Mammary epithelial cell (primary cell): ENCODE measurements at regions not wholly inside any gene's neighbourhood (a gene's known extent, or its start where the extent isn't known, plus 50 kb on each side); places are given as distances from the start of the nearest gene placed in this dataset.

Experiments used
- EZH2 ChIP-seq: IDR thresholded peaks from 2 replicates; pipeline ENCODE4 v1.6.1; 2012; ENCODE audit warnings: low read length, inconsistent platforms, borderline replicate concordance
- TF ChIP-seq, protein P1 (sequence below), 2 donors: IDR thresholded peaks in 1 of 2; conservative IDR thresholded peaks in 1 of 2; 2 replicates each; pipeline ENCODE4 v1.5.1; 2011 to 2012; ENCODE audit warnings: inconsistent platforms in 2 of 2, low read length in 2 of 2, mild to moderate bottlenecking in 2 of 2, control low read depth in 1 of 2, low read depth in 1 of 2; ENCODE audit not compliant: insufficient read depth in 1 of 2; ENCODE audit errors: extremely low read depth in 1 of 2

- TF ChIP-seq, protein P1, sequence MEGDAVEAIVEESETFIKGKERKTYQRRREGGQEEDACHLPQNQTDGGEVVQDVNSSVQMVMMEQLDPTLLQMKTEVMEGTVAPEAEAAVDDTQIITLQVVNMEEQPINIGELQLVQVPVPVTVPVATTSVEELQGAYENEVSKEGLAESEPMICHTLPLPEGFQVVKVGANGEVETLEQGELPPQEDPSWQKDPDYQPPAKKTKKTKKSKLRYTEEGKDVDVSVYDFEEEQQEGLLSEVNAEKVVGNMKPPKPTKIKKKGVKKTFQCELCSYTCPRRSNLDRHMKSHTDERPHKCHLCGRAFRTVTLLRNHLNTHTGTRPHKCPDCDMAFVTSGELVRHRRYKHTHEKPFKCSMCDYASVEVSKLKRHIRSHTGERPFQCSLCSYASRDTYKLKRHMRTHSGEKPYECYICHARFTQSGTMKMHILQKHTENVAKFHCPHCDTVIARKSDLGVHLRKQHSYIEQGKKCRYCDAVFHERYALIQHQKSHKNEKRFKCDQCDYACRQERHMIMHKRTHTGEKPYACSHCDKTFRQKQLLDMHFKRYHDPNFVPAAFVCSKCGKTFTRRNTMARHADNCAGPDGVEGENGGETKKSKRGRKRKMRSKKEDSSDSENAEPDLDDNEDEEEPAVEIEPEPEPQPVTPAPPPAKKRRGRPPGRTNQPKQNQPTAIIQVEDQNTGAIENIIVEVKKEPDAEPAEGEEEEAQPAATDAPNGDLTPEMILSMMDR (conservative IDR thresholded peaks at IDR 0.05 in 1 of 2, IDR thresholded peaks at IDR 0.05 in 1 of 2; ENCODE audit: extremely low read depth in 1 of 2, insufficient read depth in 1 of 2, low read depth in 1 of 2, low read length in 2 of 2), result no peak
- TF ChIP-seq EZH2, result no peak
Measured at GRCh38 chr9:42386477-42386876, 203.0 kb downstream of the SPATA31A6 start.
